ENCODE measurements at regions not wholly inside any gene's neighbourhood (a gene's known extent, or its start where the extent isn't known, plus 50 kb on each side); places are given as distances from the start of the nearest gene placed in this dataset.

DNA sequence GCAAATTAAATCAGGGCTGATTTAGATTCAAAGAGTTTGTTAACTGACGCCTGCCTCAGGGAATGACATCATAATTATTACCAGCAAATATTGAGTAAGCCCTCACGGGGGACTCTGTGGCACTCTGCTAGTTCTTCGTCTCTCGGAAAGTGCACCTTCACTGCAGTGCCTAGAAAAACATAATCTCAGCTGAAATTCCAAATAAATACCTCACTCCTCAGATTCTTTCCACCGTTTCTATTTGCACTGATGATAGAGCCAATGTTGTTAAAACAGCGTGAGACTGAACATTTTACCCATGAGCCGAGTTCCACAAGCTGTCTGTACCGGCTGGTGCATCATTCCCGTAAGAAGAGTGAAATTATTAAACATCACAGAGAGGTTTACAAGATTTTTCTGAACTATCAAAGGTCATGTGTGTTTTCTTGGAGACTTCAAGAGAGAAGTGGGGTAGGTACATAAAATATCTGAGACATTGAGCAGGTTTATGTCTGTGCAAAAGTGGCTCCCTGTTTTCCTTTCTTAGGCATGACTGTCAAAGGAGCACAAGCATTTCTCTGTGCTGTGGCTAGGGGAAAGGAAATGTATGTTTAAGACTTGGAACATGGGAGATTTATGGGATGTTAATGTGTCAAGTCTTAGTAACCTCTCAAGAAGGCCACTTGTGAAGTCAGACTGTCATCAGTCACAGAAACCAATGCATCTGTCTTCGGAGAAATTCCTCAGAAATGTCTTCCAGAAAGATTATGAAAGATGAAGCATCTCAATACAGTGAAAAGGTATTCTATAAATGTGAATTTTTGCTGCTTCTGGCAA lies 119.6 kb downstream of the CBLL2 start:
- H3K4me3 ChIP-seq (ENCODE audit: low read depth, low read length): no peak overlapping the region
- no peak overlapping the region for H3K9ac ChIP-seq (ENCODE audit: low read length)
- H3K27me3 ChIP-seq (ENCODE audit: control insufficient read depth, insufficient read depth, low read length): no peaks in the 10 kb centered on the region; the same call in 1 of the 2 replicates
- no peak overlapping the region for H3K27ac ChIP-seq (ENCODE audit: low read depth, low read length)
- peaks cover 14% of the 10 kb centered on the region; the same call in 1 of the 2 replicates for H3K4me1 ChIP-seq (ENCODE audit: control insufficient read depth, insufficient read depth, low read length)
- no peaks in the 10 kb centered on the region for H3K36me3 ChIP-seq (ENCODE audit: control insufficient read depth, insufficient read depth, low read length)
- H3K9me3 ChIP-seq (ENCODE audit: control insufficient read depth, insufficient read depth, low read depth, low read length): no peaks in the 10 kb centered on the region

DNA sequence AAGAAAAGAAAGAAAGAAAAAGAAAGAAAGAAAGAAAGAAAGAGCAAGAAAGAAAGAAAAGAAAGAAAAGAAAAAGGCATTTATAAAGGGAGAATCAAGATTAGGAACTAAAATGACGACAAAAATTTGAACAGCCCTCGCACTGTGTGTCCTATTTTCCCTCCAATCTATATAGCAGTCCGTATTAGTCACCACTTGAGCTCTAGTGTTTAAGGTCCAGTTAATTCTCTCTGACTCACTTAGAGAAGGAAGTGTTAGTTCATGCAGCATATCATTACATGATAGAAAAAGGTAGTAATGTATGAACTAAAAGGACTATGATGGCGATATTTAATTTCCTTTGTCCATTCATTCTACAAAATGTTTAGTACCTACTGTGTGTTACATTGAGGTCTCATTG lies 122.7 kb downstream of the CBLL2 start:
- Histone ChIP-seq H3K4me3 (ENCODE audit: low read depth, low read length) (no peak overlapping the region), H3K27ac (ENCODE audit: low read depth, low read length) (no peak overlapping the region), H3K4me1 (ENCODE audit: control insufficient read depth, insufficient read depth, low read length) (no peaks in the 10 kb centered on the region), H3K27me3 (ENCODE audit: control insufficient read depth, insufficient read depth, low read length) (no peaks in the 10 kb centered on the region; the same call in 1 of the 2 replicates), H3K9ac (ENCODE audit: low read length) (no peak overlapping the region), H3K9me3 (ENCODE audit: control insufficient read depth, insufficient read depth, low read depth, low read length) (no peaks in the 10 kb centered on the region), H3K36me3 (ENCODE audit: control insufficient read depth, insufficient read depth, low read length) (no peaks in the 10 kb centered on the region)

DNA sequence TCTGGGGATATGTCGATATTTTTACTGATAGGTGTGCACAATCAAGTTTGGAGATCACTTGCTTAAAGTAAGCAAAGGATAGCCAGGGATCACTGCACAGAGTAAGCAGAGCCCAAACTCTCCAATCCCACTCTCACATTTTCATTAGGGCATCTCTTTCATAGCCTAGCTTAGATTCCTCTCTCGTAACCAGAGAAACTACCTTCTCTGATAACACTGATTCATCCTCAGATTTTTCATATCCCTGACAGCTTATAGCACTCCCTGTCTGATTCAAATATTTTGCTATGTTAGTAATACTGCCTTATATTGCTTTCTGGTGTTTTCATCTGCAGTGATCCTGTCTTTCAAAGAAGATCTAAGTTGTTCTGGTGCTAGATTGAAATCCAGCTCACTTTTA lies 123.7 kb downstream of the CBLL2 start:
- Histone ChIP-seq H3K36me3 (ENCODE audit: control insufficient read depth, insufficient read depth, low read length) (no peaks in the 10 kb centered on the region), H3K27ac (ENCODE audit: low read depth, low read length) (no peak overlapping the region), H3K4me1 (ENCODE audit: control insufficient read depth, insufficient read depth, low read length) (no peaks in the 10 kb centered on the region), H3K4me3 (ENCODE audit: low read depth, low read length) (no peak overlapping the region), H3K9me3 (ENCODE audit: control insufficient read depth, insufficient read depth, low read depth, low read length) (no peaks in the 10 kb centered on the region), H3K9ac (ENCODE audit: low read length) (no peak overlapping the region), H3K27me3 (ENCODE audit: control insufficient read depth, insufficient read depth, low read length) (no peaks in the 10 kb centered on the region; the same call in 1 of the 2 replicates)

DNA sequence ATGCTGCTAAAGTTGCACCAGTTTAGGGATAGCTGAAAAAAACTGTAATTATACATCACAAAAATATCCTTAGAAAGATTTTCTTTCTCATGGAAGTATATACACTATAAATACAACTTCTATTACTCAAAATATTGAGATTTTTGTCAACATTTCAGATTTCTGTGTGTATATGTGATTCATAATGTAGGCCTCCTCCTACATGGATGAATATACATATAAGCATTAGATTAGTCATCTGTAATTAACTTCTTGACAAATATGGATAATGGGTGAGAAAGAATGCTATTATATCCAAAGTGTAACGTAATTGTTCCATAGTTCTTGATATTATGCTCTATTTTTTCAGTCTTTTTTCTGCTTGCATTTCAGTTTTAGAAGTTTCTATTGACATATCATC lies 124.9 kb downstream of the CBLL2 start:
- Histone ChIP-seq H3K4me1 (ENCODE audit: control insufficient read depth, insufficient read depth, low read length) (no peaks in the 10 kb centered on the region), H3K36me3 (ENCODE audit: control insufficient read depth, insufficient read depth, low read length) (no peaks in the 10 kb centered on the region), H3K9ac (ENCODE audit: low read length) (no peak overlapping the region), H3K9me3 (ENCODE audit: control insufficient read depth, insufficient read depth, low read depth, low read length) (no peaks in the 10 kb centered on the region), H3K27me3 (ENCODE audit: control insufficient read depth, insufficient read depth, low read length) (no peaks in the 10 kb centered on the region; the same call in 1 of the 2 replicates), H3K4me3 (ENCODE audit: low read depth, low read length) (no peak overlapping the region), H3K27ac (ENCODE audit: low read depth, low read length) (no peak overlapping the region)

DNA sequence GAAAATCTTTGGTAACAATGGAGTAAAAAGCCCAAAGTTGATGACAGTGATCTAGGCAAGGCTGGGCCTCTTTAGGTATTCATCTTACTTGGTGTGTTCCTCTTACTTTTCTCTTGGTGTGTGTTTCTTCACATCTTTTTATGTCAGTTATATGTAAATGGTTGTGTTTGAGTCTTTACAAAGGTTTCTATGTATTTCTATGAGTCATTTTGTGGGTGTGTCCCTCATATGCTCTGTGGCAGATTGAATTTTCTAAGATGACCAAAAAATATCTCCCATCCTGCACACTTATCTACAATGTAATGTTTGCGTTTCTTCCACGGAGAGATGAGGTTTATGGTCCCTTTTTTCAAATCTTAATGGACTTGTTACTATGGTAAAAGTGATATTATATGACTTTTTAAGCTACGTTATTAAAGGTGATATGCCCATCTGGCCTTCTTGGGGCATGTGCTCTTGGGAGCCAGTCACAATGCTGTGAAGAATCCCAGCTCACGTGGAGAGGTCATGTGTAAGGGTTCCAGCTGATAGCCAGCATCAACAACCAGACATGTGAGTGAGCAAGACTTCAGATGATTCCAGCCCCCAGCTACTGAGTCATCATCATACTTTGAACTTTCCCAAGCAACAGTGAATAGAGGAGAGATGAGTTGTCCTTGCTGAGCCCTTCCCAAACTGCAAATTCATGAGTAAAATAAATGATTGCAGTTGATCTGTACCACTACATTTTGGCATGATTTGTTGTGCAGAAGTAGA lies 126.9 kb downstream of the CBLL2 start:
- no peak overlapping the region for H3K4me3 ChIP-seq (ENCODE audit: low read depth, low read length)
- H3K4me1 ChIP-seq (ENCODE audit: control insufficient read depth, insufficient read depth, low read length): no peaks in the 10 kb centered on the region
- no peak overlapping the region for H3K27ac ChIP-seq (ENCODE audit: low read depth, low read length)
- H3K27me3 ChIP-seq (ENCODE audit: control insufficient read depth, insufficient read depth, low read length): no peaks in the 10 kb centered on the region; the same call in 1 of the 2 replicates
- H3K9ac ChIP-seq (ENCODE audit: low read length): no peak overlapping the region
- H3K36me3 ChIP-seq (ENCODE audit: control insufficient read depth, insufficient read depth, low read length): no peaks in the 10 kb centered on the region
- H3K9me3 ChIP-seq (ENCODE audit: control insufficient read depth, insufficient read depth, low read depth, low read length): no peaks in the 10 kb centered on the region

DNA sequence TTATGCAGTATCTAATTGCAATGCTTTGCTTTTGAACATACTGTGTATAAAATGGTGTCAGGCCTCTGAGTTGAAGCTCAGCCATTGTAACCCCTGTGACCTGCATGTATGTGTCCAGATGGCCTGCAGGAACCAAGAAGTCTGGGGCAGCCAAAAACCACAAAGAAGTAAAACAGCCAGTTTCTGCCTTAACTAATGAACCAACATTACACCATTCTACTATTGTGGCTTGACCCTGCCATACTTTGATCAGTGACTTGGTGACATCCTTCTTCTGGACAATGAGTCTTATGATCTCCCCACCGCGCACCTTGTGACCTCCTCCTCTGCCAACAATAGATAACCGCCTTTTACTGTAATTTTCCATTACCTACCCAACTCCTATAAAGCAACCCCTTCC lies 131.6 kb downstream of the CBLL2 start:
- H3K9ac ChIP-seq (ENCODE audit: low read length): no peak overlapping the region
- H3K27me3 ChIP-seq (ENCODE audit: control insufficient read depth, insufficient read depth, low read length): no peaks in the 10 kb centered on the region; the same call in 1 of the 2 replicates
- H3K4me3 ChIP-seq (ENCODE audit: low read depth, low read length): no peak overlapping the region
- no peaks in the 10 kb centered on the region for H3K9me3 ChIP-seq (ENCODE audit: control insufficient read depth, insufficient read depth, low read depth, low read length)
- H3K4me1 ChIP-seq (ENCODE audit: control insufficient read depth, insufficient read depth, low read length): no peaks in the 10 kb centered on the region
- H3K27ac ChIP-seq (ENCODE audit: low read depth, low read length): no peak overlapping the region
- H3K36me3 ChIP-seq (ENCODE audit: control insufficient read depth, insufficient read depth, low read length): no peaks in the 10 kb centered on the region

DNA sequence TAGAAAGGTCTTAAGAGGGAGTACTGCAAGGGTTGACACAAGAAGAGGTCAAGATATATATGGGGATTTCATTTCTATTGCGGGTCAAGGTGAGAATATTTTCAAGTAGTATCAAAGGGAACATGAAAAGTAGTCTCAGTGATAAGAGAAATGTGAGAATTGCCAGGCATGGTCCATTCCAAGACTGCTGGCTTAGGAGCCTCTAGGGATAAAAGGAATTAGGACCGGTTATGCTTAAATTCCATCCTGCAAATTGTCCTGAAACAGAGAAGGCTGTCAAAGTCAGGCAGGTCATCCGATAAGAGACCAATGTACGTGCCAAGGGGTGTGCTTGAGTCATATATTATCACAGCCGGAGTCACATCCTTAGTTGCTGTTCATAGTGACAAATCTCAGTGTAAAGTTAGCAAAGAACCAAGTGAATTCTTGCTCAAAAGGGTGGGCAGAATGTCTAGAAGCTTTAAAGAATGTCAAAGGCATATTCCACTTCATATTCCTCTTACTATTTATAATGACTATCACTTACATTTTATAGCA lies 133.6 kb downstream of the CBLL2 start:
- Histone ChIP-seq H3K9ac (ENCODE audit: low read length) (no peak overlapping the region), H3K27me3 (ENCODE audit: control insufficient read depth, insufficient read depth, low read length) (no peaks in the 10 kb centered on the region; the same call in 1 of the 2 replicates), H3K36me3 (ENCODE audit: control insufficient read depth, insufficient read depth, low read length) (no peaks in the 10 kb centered on the region), H3K4me3 (ENCODE audit: low read depth, low read length) (no peak overlapping the region), H3K9me3 (ENCODE audit: control insufficient read depth, insufficient read depth, low read depth, low read length) (no peaks in the 10 kb centered on the region), H3K4me1 (ENCODE audit: control insufficient read depth, insufficient read depth, low read length) (no peaks in the 10 kb centered on the region), H3K27ac (ENCODE audit: low read depth, low read length) (no peak overlapping the region)

DNA sequence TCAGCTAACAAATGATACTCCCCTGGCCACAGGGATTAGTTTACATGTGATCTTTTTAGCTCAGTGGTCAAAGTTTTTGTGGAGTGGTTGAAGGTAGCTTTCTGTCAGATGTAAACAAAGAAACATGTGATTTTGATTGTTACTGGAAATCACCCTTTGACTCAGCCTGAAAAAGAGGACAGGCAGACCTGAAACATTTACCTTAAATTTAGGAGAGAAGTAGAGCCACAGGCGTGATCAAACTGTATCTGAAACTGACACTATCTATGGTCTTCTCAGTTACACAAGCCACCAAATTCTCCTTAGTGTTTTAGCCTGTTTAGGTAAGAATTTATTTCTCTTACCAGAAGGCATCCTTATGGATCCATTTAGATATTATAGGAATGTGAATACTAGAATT lies 136.7 kb downstream of the CBLL2 start:
- H3K27ac ChIP-seq (ENCODE audit: low read depth, low read length): no peak overlapping the region

DNA sequence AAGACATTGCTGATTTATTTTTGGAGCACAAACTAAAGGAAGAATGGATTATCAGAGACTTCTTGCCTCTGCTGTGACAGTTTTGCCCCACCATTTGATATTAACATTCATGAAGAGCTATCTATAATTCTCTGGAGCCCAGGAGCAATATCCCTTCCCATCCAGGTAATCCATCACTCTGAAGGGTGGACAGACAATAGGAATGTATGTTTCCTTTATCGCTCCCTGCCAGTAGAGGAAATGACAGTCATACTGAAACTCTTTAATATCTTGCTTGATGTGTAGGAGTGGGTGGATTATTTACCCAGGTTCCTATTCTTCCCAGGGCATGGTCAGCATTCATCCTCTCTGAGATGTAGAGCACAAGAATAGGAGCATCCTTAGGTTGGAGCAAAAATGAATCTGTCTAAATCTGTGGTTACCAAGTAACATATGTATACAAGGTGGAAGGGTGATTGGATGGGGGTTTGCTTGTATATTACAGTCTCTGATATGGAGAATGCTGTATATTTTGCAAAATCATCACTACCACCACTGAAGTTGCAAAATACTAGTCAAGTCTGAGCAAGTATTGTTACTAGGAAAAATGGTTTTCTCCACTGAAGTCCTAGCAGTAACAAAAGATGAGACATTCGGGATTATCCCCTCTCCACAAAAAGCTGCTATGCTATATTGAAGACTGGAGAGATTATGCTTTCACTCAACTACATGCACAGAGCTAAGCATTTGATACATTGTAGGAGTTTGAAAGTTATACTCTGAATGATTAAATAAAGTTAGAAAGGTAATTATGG lies 151.6 kb downstream of the CBLL2 start:
- H3K4me3 ChIP-seq (ENCODE audit: low read depth, low read length): no peak overlapping the region
- H3K36me3 ChIP-seq (ENCODE audit: control insufficient read depth, insufficient read depth, low read length): no peaks in the 10 kb centered on the region
- peaks cover 6% of the 10 kb centered on the region; the same call in 1 of the 2 replicates for H3K9me3 ChIP-seq (ENCODE audit: control insufficient read depth, insufficient read depth, low read depth, low read length)
- H3K27ac ChIP-seq (ENCODE audit: low read depth, low read length): no peak overlapping the region
- no peak overlapping the region for H3K9ac ChIP-seq (ENCODE audit: low read length)
- peaks cover 5% of the 10 kb centered on the region; the same call in 1 of the 2 replicates for H3K4me1 ChIP-seq (ENCODE audit: control insufficient read depth, insufficient read depth, low read length)
- no peaks in the 10 kb centered on the region; the same call in 1 of the 2 replicates for H3K27me3 ChIP-seq (ENCODE audit: control insufficient read depth, insufficient read depth, low read length)

More for the DNA sequence above, 136.7 kb downstream of the CBLL2 start:
- H3K9ac ChIP-seq (ENCODE audit: low read length): no peak overlapping the region
- H3K36me3 ChIP-seq (ENCODE audit: control insufficient read depth, insufficient read depth, low read length): no peaks in the 10 kb centered on the region
- no peaks in the 10 kb centered on the region for H3K9me3 ChIP-seq (ENCODE audit: control insufficient read depth, insufficient read depth, low read depth, low read length)
- no peaks in the 10 kb centered on the region for H3K4me1 ChIP-seq (ENCODE audit: control insufficient read depth, insufficient read depth, low read length)
- no peak overlapping the region for H3K4me3 ChIP-seq (ENCODE audit: low read depth, low read length)
- H3K27me3 ChIP-seq (ENCODE audit: control insufficient read depth, insufficient read depth, low read length): no peaks in the 10 kb centered on the region; the same call in 1 of the 2 replicates

DNA sequence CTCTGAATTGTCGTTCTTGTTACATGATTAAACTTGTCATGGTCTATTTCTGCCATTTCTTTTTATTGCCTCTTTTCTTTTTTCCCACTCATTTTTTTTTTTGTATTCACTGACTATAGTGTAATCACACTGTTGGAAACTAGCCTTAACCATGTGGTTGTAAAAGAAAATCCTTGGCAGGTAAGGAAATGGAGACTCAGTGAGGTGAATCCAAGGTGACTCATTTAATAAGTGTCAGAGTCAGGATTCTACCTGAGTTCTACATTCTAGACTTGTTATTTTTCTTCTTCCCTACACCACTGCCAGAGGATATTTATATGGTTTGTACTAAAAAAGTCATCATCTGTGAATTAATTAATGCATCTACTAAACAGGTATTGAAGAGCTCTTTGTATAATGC lies 152.2 kb downstream of the CBLL2 start:
- no peak overlapping the region for H3K4me3 ChIP-seq (ENCODE audit: low read depth, low read length)
- no peak overlapping the region for H3K27ac ChIP-seq (ENCODE audit: low read depth, low read length)
- no peak overlapping the region for H3K9ac ChIP-seq (ENCODE audit: low read length)
- H3K36me3 ChIP-seq (ENCODE audit: control insufficient read depth, insufficient read depth, low read length): no peaks in the 10 kb centered on the region
- H3K4me1 ChIP-seq (ENCODE audit: control insufficient read depth, insufficient read depth, low read length): no peaks in the 10 kb centered on the region; the same call in 1 of the 2 replicates
- H3K27me3 ChIP-seq (ENCODE audit: control insufficient read depth, insufficient read depth, low read length): no peaks in the 10 kb centered on the region; the same call in 1 of the 2 replicates
- H3K9me3 ChIP-seq (ENCODE audit: control insufficient read depth, insufficient read depth, low read depth, low read length): peaks cover 6% of the 10 kb centered on the region; the same call in 1 of the 2 replicates
